Astrocyte (in vitro differentiated cells and primary cell): ENCODE measurements at regions not wholly inside any gene's neighbourhood (a gene's known extent, or its start where the extent isn't known, plus 50 kb on each side); places are given as distances from the start of the nearest gene placed in this dataset.
"Not testable (repeated sequence)": the region's sequence is repeated elsewhere in the genome, so short reads cannot be mapped to it uniquely, and the experiment has no call there.

Source experiments
- DNase-seq: peaks from one replicate; pipeline ENCODE4 v3.0.0-alpha.2; 2010; ENCODE audit warnings: low read depth
- FAIRE-seq: peaks from 2 replicates; lab custom pipeline; 2011; peaks lifted over from hg19 to GRCh38; lab: Jason Lieb, UNC
- H2AFZ ChIP-seq: 2 replicates; pipeline ENCODE4 v1.6.0; 2012; ENCODE audit warnings: low read depth, low read length, inconsistent platforms
- H3K27ac ChIP-seq: 2 replicates; pipeline ENCODE4 v1.5.1; 2011; ENCODE audit warnings: low read depth, low read length, inconsistent platforms
- H3K27me3 ChIP-seq: 2 replicates; pipeline ENCODE4 v1.6.0; 2011; ENCODE audit warnings: low read length, inconsistent platforms; ENCODE audit not compliant: insufficient read depth
- H3K36me3 ChIP-seq: 2 replicates; pipeline ENCODE4 v1.5.1; 2011; ENCODE audit warnings: low read length, inconsistent platforms; ENCODE audit not compliant: insufficient read depth
- H3K4me1 ChIP-seq: 2 replicates; pipeline ENCODE4 v1.5.1; 2011; ENCODE audit warnings: low read length, inconsistent platforms; ENCODE audit not compliant: insufficient read depth
- H3K4me2 ChIP-seq: 2 replicates; pipeline ENCODE4 v1.6.0; 2012; ENCODE audit warnings: low read length, inconsistent platforms
- H3K4me3 ChIP-seq: 2 replicates; pipeline ENCODE4 v1.5.1; 2011; ENCODE audit warnings: low read depth, mild to moderate bottlenecking, low read length, inconsistent platforms; ENCODE audit not compliant: insufficient read depth
- H3K79me2 ChIP-seq: 2 replicates; pipeline ENCODE4 v1.6.0; 2012; ENCODE audit warnings: mild to moderate bottlenecking, low read length, inconsistent platforms; ENCODE audit not compliant: insufficient read depth
- H3K9ac ChIP-seq: 2 replicates; pipeline ENCODE4 v1.6.0; 2012; ENCODE audit warnings: mild to moderate bottlenecking, low read length, inconsistent platforms
- H3K9me3 ChIP-seq: 2 replicates; pipeline ENCODE4 v1.5.1; 2012; ENCODE audit warnings: low read depth, mild to moderate bottlenecking, low read length, inconsistent platforms; ENCODE audit not compliant: insufficient read depth
- H4K20me1 ChIP-seq: 2 replicates; pipeline ENCODE4 v1.6.0; 2012; ENCODE audit warnings: low read length, inconsistent platforms; ENCODE audit not compliant: insufficient read depth
- H3K27ac Mint-ChIP-seq: one replicate; pipeline ENCODE4 v1.8.0; 2021; ENCODE audit warnings: mild to moderate bottlenecking, mixed read lengths; ENCODE audit not compliant: unreplicated experiment
- H3K27me3 Mint-ChIP-seq: one replicate; pipeline ENCODE4 v1.8.0; 2021; ENCODE audit warnings: low read depth, mixed read lengths; ENCODE audit not compliant: unreplicated experiment
- H3K36me3 Mint-ChIP-seq: one replicate; pipeline ENCODE4 v1.8.0; 2021; ENCODE audit warnings: low read depth, mixed read lengths; ENCODE audit not compliant: unreplicated experiment
- H3K4me1 Mint-ChIP-seq: one replicate; pipeline ENCODE4 v1.8.0; 2021; ENCODE audit warnings: low read depth, mixed read lengths; ENCODE audit not compliant: unreplicated experiment
- H3K4me3 Mint-ChIP-seq: one replicate; pipeline ENCODE4 v1.8.0; 2021; ENCODE audit warnings: mild to moderate bottlenecking, moderate library complexity, mixed read lengths; ENCODE audit not compliant: unreplicated experiment
- H3K9me3 Mint-ChIP-seq: one replicate; pipeline ENCODE4 v1.8.0; 2021; ENCODE audit warnings: mild to moderate bottlenecking, mixed read lengths; ENCODE audit not compliant: unreplicated experiment
- CTCF ChIP-seq: IDR thresholded peaks from 2 replicates; pipeline ENCODE4 v1.5.1; 2011; ENCODE audit warnings: low read depth, mild to moderate bottlenecking, inconsistent platforms, low read length, moderate library complexity; ENCODE audit not compliant: insufficient read depth
- EZH2 ChIP-seq: IDR thresholded peaks from 2 replicates; pipeline ENCODE4 v1.6.1; 2012; ENCODE audit warnings: mild to moderate bottlenecking, low read length, inconsistent platforms; ENCODE audit not compliant: insufficient read depth

- H3K9ac ChIP-seq: no peak overlapping the region
- H3K4me1 ChIP-seq: no peaks in the 10 kb centered on the region
- Mint-ChIP-seq H3K9me3 (no peaks in the 10 kb centered on the region), H3K27ac (no peak overlapping the region), H3K36me3 (no peaks in the 10 kb centered on the region), H3K4me1 (no peaks in the 10 kb centered on the region), H3K27me3 (no peaks in the 10 kb centered on the region), H3K4me3 (no peak overlapping the region)
- H3K36me3 ChIP-seq: no peaks in the 10 kb centered on the region
- no peak for FAIRE-seq
- H3K4me2 ChIP-seq: no peak overlapping the region
- H3K4me3 ChIP-seq: no peak overlapping the region
- TF ChIP-seq EZH2: no peak
- TF ChIP-seq CTCF: no peak
- no peak overlapping the region for H3K27ac ChIP-seq
- no peaks in the 10 kb centered on the region for H3K27me3 ChIP-seq
- H2AFZ ChIP-seq: no peak overlapping the region
- DNase-seq: no peak
- H4K20me1 ChIP-seq: no peaks in the 10 kb centered on the region
- no peaks in the 10 kb centered on the region for H3K79me2 ChIP-seq
- no peaks in the 10 kb centered on the region for H3K9me3 ChIP-seq
These were observed 65.1 kb upstream of the CDH9 start for GRCh38 chr5:27103486-27103885.

- not testable (repeated sequence) for H3K27me3 Mint-ChIP-seq, H3K4me1 ChIP-seq, H3K4me2 ChIP-seq, H3K4me3 ChIP-seq, FAIRE-seq, H4K20me1 ChIP-seq, H3K27me3 ChIP-seq, H3K36me3 ChIP-seq, H3K9ac ChIP-seq, H3K4me1 Mint-ChIP-seq, H3K4me3 Mint-ChIP-seq, H3K27ac ChIP-seq, H3K9me3 ChIP-seq, H2AFZ ChIP-seq, H3K9me3 Mint-ChIP-seq, H3K27ac Mint-ChIP-seq, H3K79me2 ChIP-seq, H3K36me3 Mint-ChIP-seq, DNase-seq
These were observed 57.4 kb upstream of the CDH9 start for GRCh38 chr5:27095761-27096160.

- Histone ChIP-seq H3K4me1 (no peaks in the 10 kb centered on the region), H3K9ac (no peak overlapping the region), H3K79me2 (no peaks in the 10 kb centered on the region), H2AFZ (no peak overlapping the region), H3K4me2 (no peak overlapping the region), H4K20me1 (no peaks in the 10 kb centered on the region), H3K27ac (no peak overlapping the region), H3K27me3 (no peaks in the 10 kb centered on the region), H3K9me3 (no peaks in the 10 kb centered on the region), H3K36me3 (no peaks in the 10 kb centered on the region), H3K4me3 (no peak overlapping the region)
- no peaks in the 10 kb centered on the region for H3K27me3 Mint-ChIP-seq
- no peak overlapping the region for H3K27ac Mint-ChIP-seq
- TF ChIP-seq CTCF (no peak), EZH2 (no peak)
- H3K36me3 Mint-ChIP-seq: no peaks in the 10 kb centered on the region
- H3K4me3 Mint-ChIP-seq: no peak overlapping the region
- no peaks in the 10 kb centered on the region for H3K9me3 Mint-ChIP-seq
- DNase-seq (no peak), FAIRE-seq (no peak)
- H3K4me1 Mint-ChIP-seq: peaks cover 2% of the 10 kb centered on the region
These were observed 54.9 kb upstream of the CDH9 start for GRCh38 chr5:27093279-27093678.
